Upper lobe of left lung (tissue), 4 donors: ENCODE measurements at regions not wholly inside any gene's neighbourhood (a gene's known extent, or its start where the extent isn't known, plus 50 kb on each side); places are given as distances from the start of the nearest gene placed in this dataset.

ENCODE experiments used
- CTCF ChIP-seq, 6 experiments: fragments of 450-650 bp in 4 of 6; fragments of 200-600 bp in 2 of 6; sonication (generic) in 2 of 6; IDR thresholded peaks; one replicate each; pipeline ENCODE4 v1.5.1; 2016 to 2019; ENCODE audit warnings: antibody characterized with exemption in 6 of 6
- POLR2A ChIP-seq, 4 donors: fragments of 450-650 bp; IDR thresholded peaks; one replicate each; pipeline ENCODE4 v1.5.1; 2016 to 2017; ENCODE audit warnings: antibody characterized with exemption in 4 of 4, mild to moderate bottlenecking in 2 of 4

- TF ChIP-seq CTCF (IDR thresholded peaks at IDR 0.05) (no peak), POLR2A (IDR thresholded peaks at IDR 0.05) (no peak)
Observed at GRCh38 chr1:194208674-194209073, 1022.3 kb upstream of the B3GALT2 start.
